Activated CD8-positive, alpha-beta T cell treated with anti-CD3 and anti-CD28 coated beads for 36 hours (primary cell): ENCODE measurements at regions not wholly inside any gene's neighbourhood (a gene's known extent, or its start where the extent isn't known, plus 50 kb on each side); places are given as distances from the start of the nearest gene placed in this dataset.
"Not testable (repeated sequence)": the region's sequence is repeated elsewhere in the genome, so short reads cannot be mapped to it uniquely, and the experiment has no call there.

Source experiments
- ATAC-seq: fragments of 200-7000 bp; cut with Tn5 transposase; one replicate; pipeline ENCODE4 v1.10.0; 2021; ENCODE audit warnings: mild to moderate bottlenecking, moderate library complexity
- CTCF ChIA-PET: fragments of 350-600 bp; sonication (Branson Sonifier 250); formaldehyde crosslinking; loops from one replicate; lab custom pipeline; 2021; ENCODE audit warnings: antibody characterized with exemption; lab: Charles Lee
- POLR2A ChIA-PET: fragments of 350-600 bp; sonication (Branson Sonifier 250); formaldehyde crosslinking; loops from one replicate; lab custom pipeline; 2021; ENCODE audit warnings: antibody characterized with exemption; lab: Charles Lee
- DNase-seq: peaks from one replicate; pipeline ENCODE4 v3.0.0-alpha.2; 2020
- H3K27ac Mint-ChIP-seq: one replicate; pipeline ENCODE4 v1.8.0; 2021; ENCODE audit warnings: mild to moderate bottlenecking, mixed read lengths
- H3K27me3 Mint-ChIP-seq: one replicate; pipeline ENCODE4 v1.8.0; 2021; ENCODE audit warnings: mixed read lengths
- H3K36me3 Mint-ChIP-seq: one replicate; pipeline ENCODE4 v1.8.0; 2021; ENCODE audit warnings: low read depth, mixed read lengths
- H3K4me1 Mint-ChIP-seq: one replicate; pipeline ENCODE4 v1.8.0; 2021; ENCODE audit warnings: low read depth, mixed read lengths
- H3K4me3 Mint-ChIP-seq: one replicate; pipeline ENCODE4 v1.8.0; 2021; ENCODE audit warnings: mild to moderate bottlenecking, moderate library complexity, mixed read lengths
- H3K9me3 Mint-ChIP-seq: one replicate; pipeline ENCODE4 v1.8.0; 2021; ENCODE audit warnings: mixed read lengths
- intact Hi-C: fragments of 100-400 bp; cut with micrococcal nuclease; formaldehyde crosslinking; loops from one replicate; pipeline ENCODE4 v1.10.0; 2022
- TF ChIP-seq, protein P1 (sequence below): fragments of 200-600 bp; IDR thresholded peaks from one replicate; pipeline ENCODE4 v1.8.0; 2022; ENCODE audit warnings: antibody characterized with exemption, mild to moderate bottlenecking

DNA sequence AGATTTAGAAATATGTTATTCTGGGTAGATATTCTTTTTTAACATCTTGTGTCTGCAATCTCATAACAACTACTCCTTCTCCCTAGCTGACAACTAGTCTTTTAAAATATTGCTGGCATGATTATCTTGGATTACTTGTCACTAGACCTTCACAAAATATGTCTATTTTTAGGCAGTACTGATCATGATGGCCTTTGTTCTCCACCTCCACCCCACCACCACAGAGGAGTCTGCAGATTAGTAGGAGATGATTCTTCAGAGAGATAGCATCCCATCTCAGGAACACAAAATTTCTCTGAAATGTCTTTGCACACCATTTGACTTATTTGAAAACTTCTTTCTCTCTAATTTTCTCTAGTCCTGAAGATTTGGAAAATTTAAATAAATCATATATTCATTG, 338.1 kb upstream of the SPHKAP start:
- TF ChIP-seq, protein P1, sequence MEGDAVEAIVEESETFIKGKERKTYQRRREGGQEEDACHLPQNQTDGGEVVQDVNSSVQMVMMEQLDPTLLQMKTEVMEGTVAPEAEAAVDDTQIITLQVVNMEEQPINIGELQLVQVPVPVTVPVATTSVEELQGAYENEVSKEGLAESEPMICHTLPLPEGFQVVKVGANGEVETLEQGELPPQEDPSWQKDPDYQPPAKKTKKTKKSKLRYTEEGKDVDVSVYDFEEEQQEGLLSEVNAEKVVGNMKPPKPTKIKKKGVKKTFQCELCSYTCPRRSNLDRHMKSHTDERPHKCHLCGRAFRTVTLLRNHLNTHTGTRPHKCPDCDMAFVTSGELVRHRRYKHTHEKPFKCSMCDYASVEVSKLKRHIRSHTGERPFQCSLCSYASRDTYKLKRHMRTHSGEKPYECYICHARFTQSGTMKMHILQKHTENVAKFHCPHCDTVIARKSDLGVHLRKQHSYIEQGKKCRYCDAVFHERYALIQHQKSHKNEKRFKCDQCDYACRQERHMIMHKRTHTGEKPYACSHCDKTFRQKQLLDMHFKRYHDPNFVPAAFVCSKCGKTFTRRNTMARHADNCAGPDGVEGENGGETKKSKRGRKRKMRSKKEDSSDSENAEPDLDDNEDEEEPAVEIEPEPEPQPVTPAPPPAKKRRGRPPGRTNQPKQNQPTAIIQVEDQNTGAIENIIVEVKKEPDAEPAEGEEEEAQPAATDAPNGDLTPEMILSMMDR, result no peak

DNA sequence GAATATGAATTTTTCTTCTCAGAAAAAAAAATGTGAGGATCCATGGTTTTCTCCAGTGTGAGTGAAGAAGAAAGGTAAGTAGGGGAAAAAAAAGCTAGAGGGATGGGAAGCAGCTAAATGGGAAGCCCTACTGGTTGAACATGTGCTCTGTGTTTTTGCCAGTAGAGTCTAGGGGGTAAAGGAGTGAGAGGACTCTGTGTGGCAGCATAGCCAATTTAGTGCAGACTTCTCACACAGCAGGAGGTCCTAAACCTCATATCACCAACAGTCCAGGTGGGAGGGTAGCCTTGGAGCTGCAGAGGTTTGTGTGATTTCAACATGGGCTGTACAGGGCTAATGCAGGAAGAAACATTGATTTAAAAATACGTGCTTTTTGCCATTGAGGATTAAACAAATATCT, 334.5 kb upstream of the SPHKAP start:
- DNase-seq (no peak), ATAC-seq (no peak)
- POLR2A ChIA-PET, result no interaction called here
- TF ChIP-seq, protein P1, result no peak
- H3K36me3 Mint-ChIP-seq, result no peaks in the 10 kb centered on the region
- no peaks in the 10 kb centered on the region for H3K4me1 Mint-ChIP-seq
- peaks cover 10% of the 10 kb centered on the region for H3K9me3 Mint-ChIP-seq
- CTCF ChIA-PET, result no interaction called here
- intact Hi-C loops, result no loop called here
- H3K27ac Mint-ChIP-seq, result no peak overlapping the region
- no peak overlapping the region for H3K4me3 Mint-ChIP-seq
- no peaks in the 10 kb centered on the region for H3K27me3 Mint-ChIP-seq

More for the DNA sequence above, 338.1 kb upstream of the SPHKAP start:
- DNase-seq (no peak), ATAC-seq (no peak)
- ChIA-PET POLR2A (no interaction called here), CTCF (no interaction called here)
- H3K36me3 Mint-ChIP-seq, result no peaks in the 10 kb centered on the region
- no peaks in the 10 kb centered on the region for H3K27me3 Mint-ChIP-seq
- no peak overlapping the region for H3K4me3 Mint-ChIP-seq
- intact Hi-C loops, result no loop called here
- peaks cover 9% of the 10 kb centered on the region for H3K9me3 Mint-ChIP-seq
- H3K4me1 Mint-ChIP-seq, result no peaks in the 10 kb centered on the region
- no peak overlapping the region for H3K27ac Mint-ChIP-seq

DNA sequence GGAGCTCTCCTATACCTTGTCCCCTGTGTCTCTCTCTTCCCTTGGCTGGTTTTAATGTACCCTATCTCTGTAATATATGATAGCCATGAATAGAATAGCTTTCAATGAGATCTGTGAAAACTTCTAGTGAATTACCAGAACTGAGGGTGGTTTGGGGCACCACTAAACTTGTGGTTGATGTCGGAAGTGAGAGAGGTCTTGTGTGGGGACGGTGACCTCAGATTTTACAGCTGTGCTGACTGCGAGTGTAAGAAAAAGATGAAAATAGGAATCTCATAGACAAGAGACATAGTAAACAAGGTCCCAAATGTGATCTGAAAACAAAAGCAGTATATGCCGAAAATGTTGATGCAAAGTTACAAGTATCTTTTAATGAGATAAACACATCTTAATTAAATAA, 332.0 kb upstream of the SPHKAP start:
- H3K27ac Mint-ChIP-seq, ATAC-seq, CTCF ChIA-PET: not testable (repeated sequence)

DNA sequence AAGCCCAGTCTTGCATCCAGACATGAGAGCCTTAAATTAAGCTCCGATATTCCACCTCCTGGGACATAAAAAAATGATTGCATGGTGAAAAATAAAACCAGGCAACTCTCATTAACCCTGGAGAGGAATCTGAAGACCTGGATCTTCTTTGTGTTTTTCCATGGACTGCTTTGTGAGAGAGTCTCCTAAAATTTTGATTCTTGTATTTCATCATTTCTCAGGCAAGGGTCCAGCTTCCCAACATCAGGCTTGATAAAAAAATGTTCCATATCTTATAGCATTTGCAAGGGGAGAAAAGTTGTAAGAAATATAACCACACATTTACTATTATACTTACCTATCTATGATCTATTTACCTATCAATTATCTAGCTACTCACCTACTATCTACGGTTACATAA, 327.5 kb upstream of the SPHKAP start:
- DNase-seq (no peak), ATAC-seq (no peak)
- ChIA-PET POLR2A (no interaction called here), CTCF (no interaction called here)
- H3K27ac Mint-ChIP-seq, result no peak overlapping the region
- H3K9me3 Mint-ChIP-seq, result peaks cover 1% of the 10 kb centered on the region
- no peaks in the 10 kb centered on the region for H3K36me3 Mint-ChIP-seq
- TF ChIP-seq, protein P1, result no peak
- no peak overlapping the region for H3K4me3 Mint-ChIP-seq
- no peaks in the 10 kb centered on the region for H3K4me1 Mint-ChIP-seq
- intact Hi-C loops, result no loop called here
- H3K27me3 Mint-ChIP-seq, result no peaks in the 10 kb centered on the region

More for the DNA sequence above, 332.0 kb upstream of the SPHKAP start:
- H3K27me3 Mint-ChIP-seq, H3K4me1 Mint-ChIP-seq, H3K4me3 Mint-ChIP-seq, DNase-seq, H3K36me3 Mint-ChIP-seq, H3K9me3 Mint-ChIP-seq, intact Hi-C loops, POLR2A ChIA-PET: not testable (repeated sequence)

DNA sequence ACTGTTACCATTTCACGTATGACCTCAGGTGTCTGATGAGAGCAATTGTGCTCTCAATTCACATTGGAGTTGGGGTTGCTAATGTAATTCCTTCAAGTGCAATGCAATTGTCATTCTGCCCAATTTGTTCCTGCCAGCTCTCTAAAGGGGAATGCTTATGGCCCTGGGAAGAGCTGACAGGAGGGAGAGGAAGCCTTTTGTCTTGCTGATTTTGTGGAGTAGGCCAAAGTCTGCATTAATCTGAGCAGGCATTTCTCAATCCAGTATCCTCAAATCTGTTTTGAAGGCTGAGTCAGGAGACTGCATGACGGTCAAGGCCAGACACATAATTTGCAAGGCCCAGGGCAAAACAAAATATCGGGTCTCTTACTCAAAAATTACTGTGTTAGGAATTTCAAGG, 326.4 kb upstream of the SPHKAP start:
- POLR2A ChIA-PET, result no interaction called here
- Mint-ChIP-seq H3K36me3 (no peaks in the 10 kb centered on the region), H3K4me1 (no peaks in the 10 kb centered on the region), H3K27ac (no peak overlapping the region), H3K4me3 (no peak overlapping the region), H3K27me3 (no peaks in the 10 kb centered on the region), H3K9me3 (peaks cover 1% of the 10 kb centered on the region)
- TF ChIP-seq, protein P1, result no peak
- intact Hi-C loops, result no loop called here
- no peak for ATAC-seq
- DNase-seq, result no peak
- CTCF ChIA-PET, result no interaction called here

DNA sequence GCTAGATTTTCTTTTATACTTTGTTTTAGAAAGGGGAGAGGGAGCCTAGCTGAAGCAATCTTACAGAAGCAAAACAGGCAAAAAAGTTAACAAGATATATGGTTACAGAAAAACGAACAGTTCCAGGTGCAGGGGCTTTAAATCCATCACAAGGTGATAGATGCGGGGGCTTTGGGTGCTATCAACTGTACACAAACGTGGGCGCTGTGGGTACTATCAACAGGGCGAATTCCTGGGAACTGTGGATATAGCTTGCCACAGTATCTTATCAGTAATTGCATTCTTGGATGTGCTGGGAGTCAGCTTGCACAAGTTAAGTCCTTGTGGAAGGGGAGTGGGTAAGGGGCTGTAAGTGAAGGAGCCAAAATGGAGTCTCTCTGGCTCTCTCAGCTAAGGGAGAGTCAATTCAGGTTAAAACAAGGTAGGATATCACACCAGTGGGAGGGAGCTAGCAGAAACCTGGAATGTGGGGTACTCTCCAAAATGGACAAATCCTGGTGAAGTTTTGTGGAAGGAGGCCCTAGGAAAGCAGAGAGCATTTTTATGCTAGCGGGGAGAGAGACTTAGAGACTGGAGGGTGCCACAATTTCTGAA, 325.8 kb upstream of the SPHKAP start:
- no peak for ATAC-seq
- Mint-ChIP-seq H3K36me3 (no peaks in the 10 kb centered on the region), H3K4me3 (no peak overlapping the region), H3K27me3 (no peaks in the 10 kb centered on the region), H3K4me1 (no peaks in the 10 kb centered on the region), H3K27ac (no peak overlapping the region), H3K9me3 (peaks cover 1% of the 10 kb centered on the region)
- TF ChIP-seq, protein P1, result no peak
- POLR2A ChIA-PET, result no interaction called here
- CTCF ChIA-PET, result no interaction called here
- intact Hi-C loops, result no loop called here
- DNase-seq, result no peak
